DMS 273 (cell line): ENCODE measurements at regions not wholly inside any gene's neighbourhood (a gene's known extent, or its start where the extent isn't known, plus 50 kb on each side); places are given as distances from the start of the nearest gene placed in this dataset.

Source experiments
- DNase-seq: peaks from one replicate; lab custom pipeline; 2025; ENCODE audit not compliant: unreplicated experiment; lab: John Stamatoyannopoulos, UW

DNA sequence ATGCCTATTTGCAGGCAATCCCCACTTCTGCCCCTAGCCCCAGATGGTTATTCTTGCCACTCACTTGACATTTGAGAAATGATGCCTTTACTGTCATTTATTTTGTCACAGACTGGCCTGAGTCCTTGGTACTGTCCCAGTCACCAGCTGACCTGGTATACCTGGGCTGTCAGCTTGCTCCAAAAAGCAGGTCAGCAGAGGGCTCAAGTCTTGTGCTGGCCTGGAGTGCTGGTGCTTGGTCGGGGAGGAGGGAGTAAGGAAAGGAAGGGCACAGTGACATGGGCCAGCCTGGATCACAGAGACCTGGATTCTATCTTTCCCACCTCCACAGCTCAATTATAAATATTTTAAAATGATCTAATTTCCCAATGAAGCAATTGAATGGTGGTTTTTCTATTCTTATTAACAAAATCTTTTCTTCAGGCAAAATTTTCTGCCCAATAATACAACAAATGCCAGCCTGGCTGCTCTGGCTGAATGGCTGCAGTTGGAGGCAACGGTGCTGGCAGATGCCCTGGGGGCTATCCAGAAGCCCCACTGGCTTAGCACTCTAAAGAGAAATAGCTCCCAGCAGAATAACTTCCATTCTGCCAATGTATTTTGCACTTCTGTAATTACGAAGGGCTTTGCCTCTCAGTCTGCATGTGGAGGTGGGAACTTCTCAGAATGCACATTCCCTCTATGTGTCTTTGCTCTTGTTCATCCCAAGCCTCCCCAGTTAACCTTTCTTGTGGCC, 160.6 kb downstream of the GADD45G start:
- DNase-seq: no peak

DNA sequence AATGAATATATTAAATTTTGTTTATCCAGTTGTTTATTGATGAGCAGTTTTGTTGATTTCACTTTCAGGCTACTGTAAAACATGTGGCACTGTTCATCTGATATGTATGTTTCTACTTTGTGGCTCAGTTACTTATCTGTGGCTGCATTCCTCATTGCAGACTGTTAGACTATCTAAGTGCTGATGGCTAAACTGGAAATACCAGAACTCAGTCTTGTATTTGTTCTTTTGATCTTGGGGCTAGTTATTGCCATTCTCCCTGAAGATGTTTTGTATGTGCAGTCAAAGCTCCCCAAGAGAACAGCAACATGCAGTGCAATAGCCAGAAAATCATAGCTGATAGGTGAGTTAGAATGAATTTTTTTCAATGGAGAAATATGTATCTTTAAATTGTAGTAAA, 162.2 kb downstream of the GADD45G start:
- no peak for DNase-seq

DNA sequence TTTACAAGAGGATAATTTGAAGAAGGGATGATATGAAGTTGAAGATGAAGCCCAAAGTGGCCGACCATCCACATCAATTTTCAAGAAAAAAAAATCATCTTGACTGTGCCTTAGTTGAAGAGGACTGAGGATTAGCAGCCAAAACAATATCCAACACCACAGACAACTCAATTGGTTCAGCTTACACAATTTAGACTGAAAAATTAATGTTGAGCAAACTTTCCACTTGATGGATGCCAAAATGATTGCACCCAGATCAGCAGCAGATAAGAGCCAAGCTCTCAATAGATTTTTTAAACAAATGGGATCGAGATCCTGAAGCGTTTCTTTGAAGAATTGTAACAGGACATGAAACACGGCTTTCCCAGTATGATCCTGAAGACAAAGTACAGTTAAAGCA, 163.2 kb downstream of the GADD45G start:
- no peak for DNase-seq

DNA sequence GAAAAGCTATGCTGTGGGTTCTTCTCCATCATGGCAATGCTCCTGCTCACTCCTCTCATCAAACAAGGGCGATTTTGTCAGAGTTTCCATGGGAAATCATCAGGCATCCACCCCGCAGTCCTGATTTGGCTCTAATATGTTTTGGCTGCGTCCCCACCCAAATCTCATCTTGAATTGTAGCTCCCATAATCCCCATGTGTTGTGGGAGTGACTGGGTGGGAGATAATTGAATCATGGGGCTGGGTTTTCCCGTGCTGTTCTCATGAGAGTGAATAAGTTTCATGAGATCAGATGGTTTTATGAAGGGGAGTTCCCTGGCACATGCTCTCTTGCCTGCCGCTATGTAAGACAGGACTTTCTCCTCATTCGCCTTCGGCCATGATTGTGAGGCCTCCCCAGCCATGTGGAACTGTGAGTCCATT, 163.8 kb downstream of the GADD45G start:
- DNase-seq: no peak

DNA sequence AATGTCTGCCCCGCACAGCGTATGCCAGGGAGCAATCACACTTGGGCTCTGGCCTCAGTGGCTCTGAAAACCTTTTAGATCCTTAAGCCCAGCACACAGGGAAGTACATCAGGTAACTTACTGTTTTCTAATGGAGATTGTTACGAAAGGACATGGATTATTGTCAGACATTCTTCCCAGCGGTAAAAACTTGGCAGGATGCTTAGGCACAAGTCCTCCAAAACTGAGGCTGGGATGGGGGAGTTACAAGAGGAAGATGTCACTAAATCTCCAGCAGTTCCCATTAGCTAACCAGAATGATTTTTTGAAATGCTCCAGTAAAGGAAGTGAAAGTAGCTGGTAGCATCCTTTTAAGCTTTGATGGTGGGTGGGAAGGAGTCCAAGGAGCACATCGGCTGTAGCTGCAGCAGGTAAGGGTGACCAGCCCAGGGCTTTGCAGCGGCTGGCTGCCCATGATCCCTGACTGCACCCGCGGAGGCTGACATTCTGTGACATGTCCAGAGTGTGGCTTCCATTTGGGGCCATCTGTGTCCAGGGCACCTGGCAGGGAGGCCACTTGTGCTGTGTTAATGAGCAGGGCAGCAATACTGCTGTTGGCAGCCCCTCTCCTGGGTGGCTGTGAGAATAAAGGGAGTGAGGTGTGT, 165.8 kb downstream of the GADD45G start:
- no peak for DNase-seq

DNA sequence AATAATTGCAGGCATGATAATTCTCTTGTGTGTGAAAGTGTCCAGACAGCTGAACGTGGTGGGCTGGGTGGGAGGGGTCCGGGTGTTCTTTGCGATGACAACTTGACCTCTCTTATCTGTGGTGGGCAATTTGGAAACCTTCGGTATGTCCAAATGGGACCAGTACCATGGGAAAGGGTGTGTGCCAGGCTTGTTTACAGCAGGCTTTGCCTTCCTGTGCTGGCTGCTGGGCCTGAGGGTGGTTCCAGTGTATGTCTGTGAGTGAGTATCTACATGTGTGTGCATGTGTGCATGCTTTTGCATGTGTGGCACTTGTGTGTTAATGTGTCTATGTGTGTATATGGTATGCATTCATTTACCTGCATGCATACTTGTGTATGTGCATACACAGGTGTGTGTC, 166.4 kb downstream of the GADD45G start:
- DNase-seq: no peak

DNA sequence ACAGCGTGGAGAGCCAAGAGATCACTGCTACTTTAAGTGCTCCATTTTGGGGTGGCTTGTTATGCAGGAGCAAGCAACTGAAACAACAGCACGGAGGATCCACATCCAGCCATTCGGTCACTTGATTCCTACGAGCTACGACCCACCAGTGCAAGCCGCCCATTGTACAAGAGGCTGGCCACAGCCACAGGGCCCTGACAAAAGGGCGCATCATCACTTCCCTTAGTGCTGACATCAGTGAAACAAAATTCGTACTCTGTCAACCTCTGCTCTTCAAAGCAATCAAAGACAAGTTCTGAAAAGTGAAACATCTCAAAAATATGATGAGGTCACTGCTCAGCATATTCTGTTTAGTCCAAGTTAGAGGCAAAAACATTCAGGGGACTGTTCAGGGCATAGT, 168.4 kb downstream of the GADD45G start:
- DNase-seq: no peak

DNA sequence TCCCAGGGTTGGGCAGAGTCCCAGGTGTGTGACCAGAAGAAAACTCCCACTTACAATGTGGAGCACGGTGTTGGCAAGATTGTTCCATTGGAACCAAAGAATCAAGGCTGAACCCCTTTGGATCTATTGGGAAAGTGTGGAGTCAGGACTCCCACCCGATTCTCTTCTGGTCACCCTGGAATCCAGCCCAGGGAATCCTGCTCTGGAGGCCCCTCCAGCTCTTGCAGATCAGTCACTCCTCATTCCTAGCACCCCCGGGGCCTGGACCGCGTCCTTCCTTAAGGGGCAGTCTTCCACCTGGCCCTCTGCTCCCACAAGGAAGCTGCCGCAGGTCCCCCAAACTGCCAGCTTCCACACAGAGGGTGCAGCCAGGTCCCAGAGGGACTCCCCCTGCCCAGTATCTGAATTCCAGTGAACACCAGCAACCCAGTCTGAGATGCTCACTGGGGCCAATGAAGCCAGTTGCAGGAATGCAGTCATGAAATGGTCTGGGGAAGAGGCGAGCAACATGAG, 170.1 kb downstream of the GADD45G start:
- no peak for DNase-seq

DNA sequence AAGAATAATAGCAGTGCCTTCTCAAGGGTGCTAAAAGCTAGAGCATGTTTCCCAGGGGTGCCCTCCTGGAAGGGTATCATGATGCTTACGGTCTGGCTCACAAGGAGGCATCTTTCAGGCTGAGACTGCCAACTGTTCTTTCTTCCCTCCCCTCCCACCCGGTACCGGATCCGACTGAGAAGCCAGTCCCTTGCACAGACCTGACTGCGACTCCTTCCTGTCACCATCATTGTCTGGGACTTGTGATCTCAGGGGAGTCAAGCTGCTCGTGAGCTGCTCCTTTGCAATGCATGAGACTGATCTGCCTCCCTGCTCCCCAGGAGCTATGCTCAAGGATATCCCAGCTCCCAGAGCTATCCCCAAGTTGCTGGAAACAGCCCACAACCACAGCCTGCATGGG, 170.8 kb downstream of the GADD45G start:
- no peak for DNase-seq

DNA sequence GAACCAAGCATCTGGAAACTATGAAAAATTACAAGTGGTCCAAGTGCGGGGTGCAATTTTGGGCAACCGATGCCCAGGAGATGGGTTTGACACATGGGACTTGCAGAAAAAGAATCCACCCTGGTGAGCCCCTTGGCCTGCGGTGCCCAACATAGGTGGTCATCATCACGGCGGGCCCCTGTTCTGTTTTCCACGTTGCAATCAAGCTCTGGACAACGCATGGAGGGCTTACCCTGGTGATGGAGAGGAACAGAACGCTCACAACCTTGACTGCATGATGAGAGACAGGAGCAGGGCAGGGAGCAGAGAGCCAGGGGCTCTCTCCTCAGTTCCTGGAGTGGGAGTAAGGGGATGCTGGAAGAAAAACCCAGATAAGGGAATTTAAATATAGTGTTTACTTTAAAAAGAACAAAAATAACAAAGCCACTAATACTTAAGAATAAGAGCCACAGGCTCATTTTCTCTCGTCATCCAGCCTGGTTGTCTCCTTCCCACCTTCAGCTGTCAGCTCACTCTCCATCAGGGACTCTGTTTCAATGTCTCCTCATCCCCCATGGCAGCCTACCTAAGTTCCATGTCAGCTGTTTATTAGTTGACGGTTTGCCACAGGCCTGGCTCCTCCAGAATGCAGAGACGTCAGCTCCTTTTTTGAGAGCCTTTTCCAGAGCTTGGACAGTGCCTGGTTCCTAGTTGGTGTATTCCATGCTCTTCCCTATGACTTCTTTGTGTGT, 172.1 kb downstream of the GADD45G start:
- no peak for DNase-seq

DNA sequence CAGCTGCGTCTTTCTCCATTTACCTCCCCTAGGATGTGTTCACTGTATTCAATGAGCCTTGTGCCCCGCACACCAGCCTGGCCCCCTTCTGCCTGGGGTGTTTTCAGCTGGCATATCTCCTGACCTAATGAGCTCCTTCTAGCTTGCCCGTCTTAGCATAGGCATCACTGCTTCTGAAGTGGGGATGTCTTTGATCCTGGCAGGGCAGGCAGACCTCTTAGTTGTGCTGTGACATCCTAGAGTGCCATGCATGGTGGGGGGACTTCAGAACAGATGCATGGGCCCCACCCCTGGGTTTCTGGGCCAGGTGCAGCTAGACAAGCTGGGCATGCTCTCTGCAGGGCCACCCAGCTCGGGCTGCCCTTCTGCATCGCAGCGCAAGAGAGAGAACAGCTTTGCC, 172.7 kb downstream of the GADD45G start:
- DNase-seq: no peak

DNA sequence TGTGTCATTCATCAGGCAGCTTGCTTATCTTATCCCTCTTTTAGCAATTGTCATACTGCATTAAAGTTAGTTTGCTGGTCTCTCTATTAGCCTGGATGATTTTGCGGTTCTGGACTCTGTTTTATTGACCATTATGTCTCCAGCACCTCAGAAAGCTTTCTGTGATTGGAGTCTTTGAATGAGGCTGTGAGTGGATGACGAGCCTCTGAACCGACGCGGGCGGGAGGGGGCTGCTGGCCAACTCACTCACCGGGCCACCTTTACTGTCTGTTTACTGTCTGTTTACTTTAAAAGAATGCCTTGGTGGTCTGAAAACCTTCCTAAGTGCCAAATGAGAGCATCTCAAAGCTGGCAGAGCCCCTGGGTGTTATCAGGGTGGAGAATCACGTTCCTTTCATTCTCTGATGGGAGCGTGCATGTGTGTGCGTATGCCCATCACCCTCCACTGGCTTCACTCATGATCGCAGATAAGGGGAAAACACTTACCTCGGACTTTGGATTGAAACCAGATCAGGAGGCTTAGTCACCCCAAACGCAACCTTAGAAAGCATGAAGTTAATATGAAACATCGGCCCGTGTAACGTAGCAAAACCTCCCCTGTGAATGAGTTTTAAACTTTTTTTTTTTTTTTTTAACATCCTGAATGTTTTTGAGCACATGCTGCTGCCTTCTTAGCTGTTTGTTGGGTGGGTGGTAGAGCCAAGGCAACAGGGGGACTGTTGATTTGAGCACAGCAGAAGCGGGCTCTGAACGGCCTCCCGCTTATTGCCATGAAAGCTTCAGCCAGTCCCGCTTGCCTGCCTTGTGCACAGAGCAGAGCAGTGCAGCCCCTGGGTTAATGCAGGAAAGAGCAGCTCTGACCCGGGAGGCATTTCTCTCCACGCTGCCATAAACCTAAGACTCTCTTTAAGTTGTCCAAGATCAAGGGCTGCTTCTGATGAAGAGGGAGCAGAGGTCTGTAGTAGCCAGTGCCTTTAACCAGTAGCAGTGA, 173.6 kb downstream of the GADD45G start:
- DNase-seq: no peak

DNA sequence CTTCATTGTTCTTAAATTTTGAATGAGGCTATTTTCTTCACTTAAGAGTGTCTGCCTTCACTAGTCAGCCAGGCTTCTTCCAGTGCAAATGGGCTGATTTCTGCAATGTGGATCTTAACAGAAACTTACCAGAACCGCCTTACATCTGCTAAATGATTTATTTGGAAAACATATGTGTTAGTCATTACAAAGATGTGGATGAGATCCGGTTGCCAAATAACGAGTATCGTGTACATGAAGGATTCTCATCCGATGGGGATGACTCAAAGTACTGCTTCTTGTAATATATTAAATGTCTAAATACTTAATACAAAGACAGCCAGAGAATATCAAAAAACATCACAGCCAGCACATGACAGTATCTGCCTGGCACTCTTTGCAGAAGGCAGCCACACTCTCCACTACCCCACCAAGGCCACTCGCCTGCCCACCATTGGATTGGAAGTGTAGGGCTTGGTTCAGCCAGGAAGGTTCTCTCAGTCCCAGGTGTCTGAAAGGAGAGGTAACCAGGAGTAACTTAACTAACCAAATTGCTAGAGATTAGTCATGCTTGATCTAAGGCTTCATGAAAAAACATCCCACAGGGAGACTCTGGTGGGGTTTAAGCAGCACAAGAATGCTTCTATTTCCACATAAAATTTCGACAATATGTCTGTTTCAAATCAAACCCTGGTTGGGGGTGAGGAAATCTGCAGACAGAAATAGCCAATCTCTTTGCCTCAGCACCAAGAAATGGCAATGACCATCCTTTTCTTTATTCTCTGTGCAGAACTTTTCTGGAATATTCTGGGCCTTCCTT, 174.8 kb downstream of the GADD45G start:
- DNase-seq: no peak

DNA sequence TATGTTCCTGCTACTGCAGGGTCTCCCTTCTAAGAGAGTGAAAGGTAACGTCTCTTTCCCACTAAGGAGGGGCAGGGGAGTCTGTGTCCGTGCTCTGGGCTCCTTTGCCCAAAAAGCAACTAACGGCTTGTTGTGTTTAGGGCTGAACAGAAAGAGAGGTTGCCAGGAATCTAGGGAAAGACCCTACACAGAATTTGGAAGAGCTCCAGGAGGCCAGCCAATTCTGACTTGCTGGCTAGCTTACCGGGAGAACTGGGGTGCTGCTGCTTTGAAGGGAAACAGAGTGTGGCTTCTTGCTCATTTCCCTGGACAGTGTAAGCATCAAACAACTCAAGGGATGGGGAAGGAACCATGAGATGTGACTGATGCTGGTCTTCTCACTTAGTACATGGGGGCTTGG, 176.1 kb downstream of the GADD45G start:
- DNase-seq: no peak

DNA sequence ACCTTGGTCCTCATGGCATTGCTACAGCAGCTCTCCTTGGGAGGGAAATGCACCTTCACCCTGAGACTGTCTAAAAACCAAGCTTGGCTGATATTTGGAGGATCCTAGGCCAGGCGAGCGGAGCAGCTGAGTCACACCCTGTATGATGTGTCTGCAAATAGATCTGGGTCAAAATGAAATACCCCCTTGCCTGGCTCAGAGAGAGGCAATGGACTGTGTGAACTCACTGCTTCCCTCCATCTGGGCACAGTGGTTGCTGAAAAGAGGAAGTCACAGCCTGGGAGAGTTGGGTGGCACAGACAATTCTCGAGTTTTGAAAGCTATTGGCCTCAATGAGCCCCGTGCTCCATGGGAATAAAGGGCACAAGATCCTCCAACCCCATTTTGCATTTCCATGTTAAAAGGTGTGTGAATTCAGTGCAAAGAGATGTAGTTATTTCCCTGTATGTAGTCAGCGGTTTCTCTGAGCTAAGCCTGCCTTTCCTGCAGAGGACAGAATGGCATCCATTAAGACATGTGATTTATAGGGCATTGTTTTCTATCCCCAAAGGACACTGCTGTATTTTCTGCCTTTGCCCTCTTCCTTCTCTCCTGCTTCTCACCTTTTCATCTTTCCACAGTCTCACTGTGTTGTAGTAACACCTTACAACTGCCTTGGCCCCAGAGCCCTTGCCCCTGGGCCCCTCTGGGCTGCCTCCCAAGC, 177.2 kb downstream of the GADD45G start:
- no peak for DNase-seq

DNA sequence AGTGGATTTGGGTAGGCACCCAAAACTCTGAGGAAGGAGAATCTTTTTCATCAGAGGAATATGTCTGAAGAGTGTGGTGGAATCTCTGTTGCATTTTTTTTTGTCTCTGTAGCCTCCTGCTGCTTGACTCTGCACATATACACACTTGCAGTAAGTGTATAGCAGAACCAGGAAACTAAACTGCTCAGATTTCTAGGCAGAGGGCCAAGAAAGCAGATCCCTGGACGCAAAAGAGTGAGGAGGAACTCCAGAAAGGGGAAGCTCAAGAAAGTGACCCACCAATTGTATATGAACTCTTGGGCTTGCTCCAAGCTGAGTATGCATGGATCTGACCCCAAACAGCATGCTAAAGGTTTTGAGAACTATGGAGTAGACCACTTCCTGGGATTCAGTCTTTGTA, 181.8 kb downstream of the GADD45G start:
- DNase-seq: peak; percentile 34

DNA sequence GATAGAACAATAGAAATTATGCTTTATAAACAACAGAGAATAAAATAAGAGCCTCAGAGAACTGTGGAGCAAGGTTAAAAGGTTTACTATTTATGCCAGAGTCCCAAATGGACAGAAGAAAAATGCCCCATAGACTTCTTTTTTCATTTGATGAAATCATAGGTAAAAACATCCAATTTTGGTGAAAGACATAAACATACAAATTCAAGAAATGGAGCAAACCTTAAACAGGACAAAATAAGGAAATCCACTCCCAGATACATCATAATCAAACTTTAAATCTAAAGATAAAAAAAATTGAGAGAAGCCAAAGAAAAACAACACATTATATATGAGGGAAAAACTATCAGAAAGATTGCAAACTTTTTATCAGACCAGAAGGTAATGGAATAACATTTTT, 182.8 kb downstream of the GADD45G start:
- DNase-seq: no peak

DNA sequence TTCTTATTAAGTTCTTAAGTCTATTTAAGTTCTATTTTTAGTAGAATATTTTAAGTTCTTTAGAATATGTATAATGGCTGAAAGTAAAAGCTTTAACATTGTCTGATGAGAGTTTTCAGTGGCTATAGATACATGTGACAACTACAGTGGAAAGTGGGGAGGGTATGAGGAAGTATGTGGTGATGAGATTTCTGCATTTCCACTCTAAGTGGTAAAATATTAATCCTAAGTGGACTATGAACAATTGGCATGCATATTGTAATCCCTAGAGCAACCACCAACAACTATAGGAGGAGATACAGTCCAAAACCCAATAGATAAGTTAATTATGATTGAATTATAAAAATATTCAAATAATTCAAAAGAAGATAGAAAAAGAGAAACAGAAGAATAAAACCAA, 183.6 kb downstream of the GADD45G start:
- DNase-seq: no peak

DNA sequence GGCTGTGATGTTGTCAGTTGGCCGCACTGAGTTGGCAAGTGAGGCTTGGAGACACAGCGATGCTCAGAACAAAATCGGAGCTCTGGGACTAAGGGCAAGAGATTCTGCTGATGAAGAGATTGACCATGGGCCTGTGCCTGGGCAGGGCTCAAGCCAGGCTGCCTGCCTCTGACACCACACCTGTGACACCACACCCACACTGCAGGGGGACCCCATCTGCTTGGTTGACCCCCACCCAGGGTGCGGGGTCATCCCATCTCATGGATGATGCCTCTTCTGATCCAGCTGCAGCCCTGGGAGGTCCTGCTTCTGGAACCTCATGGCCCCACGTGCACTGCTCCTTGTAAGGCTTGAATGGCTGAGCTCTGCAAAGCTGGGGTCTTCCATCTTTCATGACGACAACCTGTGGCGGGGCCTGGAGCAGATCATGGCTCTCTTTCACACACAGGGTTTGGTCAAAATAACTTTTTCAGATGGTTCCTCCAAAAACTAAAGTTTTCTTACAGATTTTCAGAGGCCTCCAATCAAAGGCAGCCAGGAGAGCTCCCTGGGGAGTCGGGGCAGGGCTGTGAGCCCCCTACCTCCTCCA, 185.2 kb downstream of the GADD45G start:
- no peak for DNase-seq
